Fibroblast of the aortic adventitia (primary cell): ENCODE measurements at regions not wholly inside any gene's neighbourhood (a gene's known extent, or its start where the extent isn't known, plus 50 kb on each side); places are given as distances from the start of the nearest gene placed in this dataset.

Experiments used
- DNase-seq: peaks from one replicate; pipeline ENCODE4 v3.0.0-alpha.2; 2010; ENCODE audit warnings: low read depth
- H3K4me3 ChIP-seq: 2 replicates; pipeline ENCODE4 v1.5.1; 2011; ENCODE audit warnings: low read depth, mild to moderate bottlenecking, control low read depth, low read length, moderate library complexity
- TF ChIP-seq, protein P1 (sequence below): IDR thresholded peaks from 2 replicates; pipeline ENCODE4 v1.5.1; 2011; ENCODE audit warnings: mild to moderate bottlenecking, low read length, control low read depth, inconsistent platforms; ENCODE audit not compliant: insufficient read depth

- H3K4me3 ChIP-seq: no peak overlapping the region
- no peak for DNase-seq
- TF ChIP-seq, protein P1, sequence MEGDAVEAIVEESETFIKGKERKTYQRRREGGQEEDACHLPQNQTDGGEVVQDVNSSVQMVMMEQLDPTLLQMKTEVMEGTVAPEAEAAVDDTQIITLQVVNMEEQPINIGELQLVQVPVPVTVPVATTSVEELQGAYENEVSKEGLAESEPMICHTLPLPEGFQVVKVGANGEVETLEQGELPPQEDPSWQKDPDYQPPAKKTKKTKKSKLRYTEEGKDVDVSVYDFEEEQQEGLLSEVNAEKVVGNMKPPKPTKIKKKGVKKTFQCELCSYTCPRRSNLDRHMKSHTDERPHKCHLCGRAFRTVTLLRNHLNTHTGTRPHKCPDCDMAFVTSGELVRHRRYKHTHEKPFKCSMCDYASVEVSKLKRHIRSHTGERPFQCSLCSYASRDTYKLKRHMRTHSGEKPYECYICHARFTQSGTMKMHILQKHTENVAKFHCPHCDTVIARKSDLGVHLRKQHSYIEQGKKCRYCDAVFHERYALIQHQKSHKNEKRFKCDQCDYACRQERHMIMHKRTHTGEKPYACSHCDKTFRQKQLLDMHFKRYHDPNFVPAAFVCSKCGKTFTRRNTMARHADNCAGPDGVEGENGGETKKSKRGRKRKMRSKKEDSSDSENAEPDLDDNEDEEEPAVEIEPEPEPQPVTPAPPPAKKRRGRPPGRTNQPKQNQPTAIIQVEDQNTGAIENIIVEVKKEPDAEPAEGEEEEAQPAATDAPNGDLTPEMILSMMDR: no peak
Observed at GRCh38 chr13:100837631-100838030, 163.0 kb upstream of the TMTC4 start.

DNA sequence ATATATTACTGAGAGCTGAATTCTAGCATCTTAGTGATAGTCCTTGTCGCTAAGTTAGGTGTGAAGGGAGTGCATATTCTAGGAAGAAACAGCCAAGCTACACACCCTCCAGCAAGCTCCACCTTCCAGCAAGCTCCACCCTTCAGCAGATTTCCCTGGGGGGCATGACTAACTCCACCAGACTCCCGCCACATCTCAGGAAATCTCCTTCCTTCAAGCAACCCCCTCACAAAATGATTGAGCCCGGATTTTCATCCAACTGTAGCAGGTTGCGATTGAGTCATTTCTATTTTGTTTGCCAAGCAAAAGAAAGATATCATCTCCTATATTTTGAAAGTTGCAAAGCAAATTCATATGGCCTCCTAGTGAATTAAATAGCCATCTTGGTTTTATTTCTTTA, 162.1 kb upstream of the TMTC4 start:
- peak; percentile 86 for DNase-seq
- H3K4me3 ChIP-seq: no peak overlapping the region
- TF ChIP-seq, protein P1: no peak

DNA sequence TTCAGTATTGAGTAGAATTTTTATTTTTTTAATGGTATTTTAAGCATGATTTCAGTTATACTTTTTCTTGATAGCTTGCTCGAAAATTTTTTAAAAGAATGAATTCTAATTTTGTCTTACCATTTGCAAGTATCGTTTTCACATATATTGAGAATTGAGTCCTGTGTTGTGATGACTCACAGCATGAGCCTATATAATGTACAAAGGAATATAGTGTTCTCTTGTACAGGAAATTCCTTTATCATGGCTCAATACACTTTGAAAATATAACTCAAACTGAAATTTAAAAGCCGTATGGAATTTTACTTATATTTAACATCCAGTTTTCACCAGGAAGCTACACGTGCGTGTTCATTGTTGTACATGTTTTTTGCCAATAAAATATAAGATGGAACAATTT, 161.1 kb upstream of the TMTC4 start:
- TF ChIP-seq, protein P1: no peak
- H3K4me3 ChIP-seq: no peak overlapping the region
- no peak for DNase-seq

GRCh38 chr13:100833427-100833826, 158.8 kb upstream of the TMTC4 start:
- H3K4me3 ChIP-seq: no peak overlapping the region
- DNase-seq: no peak
- TF ChIP-seq, protein P1: no peak

- no peak for DNase-seq
- no peak overlapping the region for H3K4me3 ChIP-seq
- TF ChIP-seq, protein P1: no peak
Observed at GRCh38 chr13:100828226-100828625, 153.6 kb upstream of the TMTC4 start.

DNA sequence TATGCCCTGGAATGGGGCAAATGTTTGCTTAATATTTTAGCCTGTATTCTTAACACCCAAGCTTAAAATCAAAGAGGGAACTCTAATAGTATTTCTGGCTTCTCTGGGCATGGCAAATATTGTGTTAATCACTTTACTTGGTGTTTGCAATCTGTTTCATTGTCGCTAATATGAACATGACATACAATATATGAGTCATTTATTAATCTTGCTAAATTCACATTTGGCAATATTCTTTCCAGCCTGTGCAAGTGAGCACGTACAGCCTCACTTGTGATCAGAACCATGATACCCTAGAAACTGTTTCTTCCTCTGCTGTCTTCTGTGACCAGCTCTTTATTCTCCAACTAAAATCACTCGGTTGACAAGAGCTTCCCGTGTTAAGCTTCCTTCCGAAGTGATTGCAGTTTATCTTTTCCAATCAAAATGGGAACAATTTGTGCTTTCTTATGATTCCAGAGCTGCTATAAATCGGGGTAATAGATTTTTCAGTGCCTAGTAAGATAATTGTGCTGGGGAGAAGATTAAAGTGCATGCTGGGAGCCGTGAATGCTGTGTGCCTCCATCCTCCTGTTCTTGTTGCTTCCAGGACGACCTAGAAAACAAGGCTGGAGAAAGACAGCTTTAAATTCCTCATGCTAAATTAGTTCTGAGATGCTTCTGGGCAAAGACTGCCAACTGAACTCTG, 153.0 kb upstream of the TMTC4 start:
- no peak overlapping the region for H3K4me3 ChIP-seq
- TF ChIP-seq, protein P1: no peak
- peak; percentile 19 for DNase-seq

DNA sequence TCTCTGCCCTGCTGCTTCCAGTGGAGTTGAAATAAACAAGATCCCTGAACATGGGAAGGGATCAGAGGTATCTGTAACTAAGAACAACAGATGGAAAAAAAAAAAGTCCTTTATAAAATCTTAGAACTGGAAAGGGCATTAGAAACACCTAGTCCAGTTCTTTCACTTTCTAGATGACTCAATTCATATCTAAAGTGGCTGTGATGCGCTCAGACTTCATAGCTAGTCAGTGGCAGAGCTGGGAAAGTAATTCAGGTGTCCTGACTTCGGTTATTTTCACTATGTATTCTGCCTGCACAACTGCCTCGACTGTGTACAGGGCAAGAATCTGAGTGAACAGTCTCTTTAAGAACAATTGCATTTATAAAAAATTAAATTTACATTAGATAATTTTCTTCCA, 151.8 kb upstream of the TMTC4 start:
- no peak overlapping the region for H3K4me3 ChIP-seq
- TF ChIP-seq, protein P1: no peak
- no peak for DNase-seq
